ENCODE measurements at regions not wholly inside any gene's neighbourhood (a gene's known extent, or its start where the extent isn't known, plus 50 kb on each side); places are given as distances from the start of the nearest gene placed in this dataset.

DNA sequence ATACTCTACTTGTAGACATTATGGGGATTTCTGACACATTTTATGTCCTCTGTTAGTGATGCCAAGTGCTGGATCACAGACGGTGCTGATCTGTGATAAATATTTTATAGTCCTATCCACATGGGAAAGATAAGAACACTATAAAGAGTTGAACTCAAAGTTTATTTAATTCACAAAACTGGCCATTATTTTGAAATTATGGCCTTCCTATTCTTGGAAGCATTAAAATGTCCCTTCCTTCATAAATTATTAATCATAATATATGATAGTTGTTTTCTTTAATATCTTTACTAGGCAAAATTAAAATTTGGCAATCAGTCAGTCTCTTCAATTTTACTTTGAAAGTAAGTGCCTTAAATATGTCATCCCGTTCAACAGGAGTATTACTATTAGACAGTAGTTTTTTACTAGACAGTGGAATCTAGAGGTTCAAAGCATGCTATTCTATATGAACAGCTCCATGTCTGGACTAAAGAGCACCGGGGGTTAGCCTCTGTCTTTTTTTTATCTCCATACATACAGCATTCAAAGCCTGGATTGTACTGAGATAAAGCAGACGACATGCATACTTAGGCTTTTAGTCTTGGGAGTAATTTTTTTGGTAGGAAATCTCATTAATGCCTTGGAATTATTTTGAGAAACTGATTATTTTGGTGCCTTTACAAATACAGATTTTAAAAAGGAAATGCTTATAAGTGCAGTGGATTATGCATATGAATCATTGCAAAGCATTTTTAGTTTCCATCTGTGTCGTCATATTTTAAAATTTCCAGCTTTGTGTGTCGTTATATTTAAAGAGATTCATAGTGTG lies 306.1 kb upstream of the RGS6 start:
- Histone ChIP-seq H3K27ac (ENCODE audit: low read length) (no peak overlapping the region), H4K20me1 (ENCODE audit: insufficient read depth) (no peaks in the 10 kb centered on the region), H3K36me3 (ENCODE audit: insufficient read depth, low read length) (no peaks in the 10 kb centered on the region), H3K4me2 (ENCODE audit: low read length) (no peak overlapping the region), H2AFZ (ENCODE audit: low read depth, low read length) (no peak overlapping the region), H3K79me2 (replicated peaks; ENCODE audit: insufficient read depth, low read length) (no peaks in the 10 kb centered on the region), H3K27me3 (ENCODE audit: insufficient read depth, low read depth, low read length) (no peaks in the 10 kb centered on the region), H3K9me2 (ENCODE audit: insufficient read depth, low read length) (no peaks in the 10 kb centered on the region), H3K9me3 (ENCODE audit: low read length) (no peaks in the 10 kb centered on the region), H3K4me3 (ENCODE audit: low read length) (no peak overlapping the region), H3F3A (ENCODE audit: insufficient read depth, low read length, poor library complexity, severe bottlenecking) (no peaks in the 10 kb centered on the region), H3K9ac (ENCODE audit: low read length) (no peak overlapping the region)
- TF ChIP-seq TAF1 (IDR thresholded peaks at IDR 0.05; ENCODE audit: low read depth) (no peak), SMC3 (conservative IDR thresholded peaks at IDR 0.05; ENCODE audit: poor library complexity) (no peak), POLR2AphosphoS5 (IDR thresholded peaks at IDR 0.05) (no peak), MXI1 (conservative IDR thresholded peaks at IDR 0.05; ENCODE audit: poor library complexity, severe bottlenecking) (no peak)
- TF ChIP-seq, protein P1, sequence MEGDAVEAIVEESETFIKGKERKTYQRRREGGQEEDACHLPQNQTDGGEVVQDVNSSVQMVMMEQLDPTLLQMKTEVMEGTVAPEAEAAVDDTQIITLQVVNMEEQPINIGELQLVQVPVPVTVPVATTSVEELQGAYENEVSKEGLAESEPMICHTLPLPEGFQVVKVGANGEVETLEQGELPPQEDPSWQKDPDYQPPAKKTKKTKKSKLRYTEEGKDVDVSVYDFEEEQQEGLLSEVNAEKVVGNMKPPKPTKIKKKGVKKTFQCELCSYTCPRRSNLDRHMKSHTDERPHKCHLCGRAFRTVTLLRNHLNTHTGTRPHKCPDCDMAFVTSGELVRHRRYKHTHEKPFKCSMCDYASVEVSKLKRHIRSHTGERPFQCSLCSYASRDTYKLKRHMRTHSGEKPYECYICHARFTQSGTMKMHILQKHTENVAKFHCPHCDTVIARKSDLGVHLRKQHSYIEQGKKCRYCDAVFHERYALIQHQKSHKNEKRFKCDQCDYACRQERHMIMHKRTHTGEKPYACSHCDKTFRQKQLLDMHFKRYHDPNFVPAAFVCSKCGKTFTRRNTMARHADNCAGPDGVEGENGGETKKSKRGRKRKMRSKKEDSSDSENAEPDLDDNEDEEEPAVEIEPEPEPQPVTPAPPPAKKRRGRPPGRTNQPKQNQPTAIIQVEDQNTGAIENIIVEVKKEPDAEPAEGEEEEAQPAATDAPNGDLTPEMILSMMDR (IDR thresholded peaks at IDR 0.05; ENCODE audit: poor library complexity, severe bottlenecking): no peak

DNA sequence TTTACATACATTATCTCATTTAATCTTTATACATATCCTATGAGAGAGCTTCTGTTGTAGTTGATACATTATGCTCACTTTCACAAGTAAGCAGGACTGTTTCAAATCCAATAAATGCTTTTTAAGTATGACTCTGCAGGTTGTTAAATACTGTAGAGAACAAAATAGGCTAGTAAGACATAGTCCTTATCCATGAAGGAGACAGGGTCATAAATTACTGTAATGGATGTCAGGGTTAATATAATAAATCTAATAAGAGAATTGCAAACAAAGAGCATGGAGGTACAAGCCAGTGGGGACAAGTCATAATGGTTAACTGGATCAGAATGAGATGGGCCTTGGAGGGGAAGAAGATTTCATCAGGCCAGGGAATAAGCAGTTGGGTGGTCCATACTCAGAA lies 303.8 kb upstream of the RGS6 start:
- no peak overlapping the region for H3K27ac ChIP-seq (ENCODE audit: low read length)
- no peak overlapping the region for H2AFZ ChIP-seq (ENCODE audit: low read depth, low read length)
- H3K27me3 ChIP-seq (ENCODE audit: insufficient read depth, low read depth, low read length): no peaks in the 10 kb centered on the region
- H3K36me3 ChIP-seq (ENCODE audit: insufficient read depth, low read length): no peaks in the 10 kb centered on the region
- H3K4me3 ChIP-seq (ENCODE audit: low read length): no peak overlapping the region
- no peaks in the 10 kb centered on the region for H4K20me1 ChIP-seq (ENCODE audit: insufficient read depth)
- H3K79me2 ChIP-seq (replicated peaks; ENCODE audit: insufficient read depth, low read length): no peaks in the 10 kb centered on the region
- H3K9ac ChIP-seq (ENCODE audit: low read length): no peak overlapping the region
- H3F3A ChIP-seq (ENCODE audit: insufficient read depth, low read length, poor library complexity, severe bottlenecking): no peaks in the 10 kb centered on the region
- no peaks in the 10 kb centered on the region for H3K9me2 ChIP-seq (ENCODE audit: insufficient read depth, low read length)
- no peaks in the 10 kb centered on the region for H3K9me3 ChIP-seq (ENCODE audit: low read length)
- TF ChIP-seq RAD21 (conservative IDR thresholded peaks at IDR 0.05) (no peak), EP300 (conservative IDR thresholded peaks at IDR 0.05; ENCODE audit: poor library complexity, severe bottlenecking) (no peak), SMC3 (conservative IDR thresholded peaks at IDR 0.05; ENCODE audit: poor library complexity) (no peak), MXI1 (conservative IDR thresholded peaks at IDR 0.05; ENCODE audit: poor library complexity, severe bottlenecking) (no peak), EZH2 (IDR thresholded peaks at IDR 0.05; ENCODE audit: borderline replicate concordance, insufficient read depth, low read length, poor library complexity, severe bottlenecking) (no peak), TAF1 (IDR thresholded peaks at IDR 0.05; ENCODE audit: low read depth) (no peak)
- TF ChIP-seq, protein P2, sequence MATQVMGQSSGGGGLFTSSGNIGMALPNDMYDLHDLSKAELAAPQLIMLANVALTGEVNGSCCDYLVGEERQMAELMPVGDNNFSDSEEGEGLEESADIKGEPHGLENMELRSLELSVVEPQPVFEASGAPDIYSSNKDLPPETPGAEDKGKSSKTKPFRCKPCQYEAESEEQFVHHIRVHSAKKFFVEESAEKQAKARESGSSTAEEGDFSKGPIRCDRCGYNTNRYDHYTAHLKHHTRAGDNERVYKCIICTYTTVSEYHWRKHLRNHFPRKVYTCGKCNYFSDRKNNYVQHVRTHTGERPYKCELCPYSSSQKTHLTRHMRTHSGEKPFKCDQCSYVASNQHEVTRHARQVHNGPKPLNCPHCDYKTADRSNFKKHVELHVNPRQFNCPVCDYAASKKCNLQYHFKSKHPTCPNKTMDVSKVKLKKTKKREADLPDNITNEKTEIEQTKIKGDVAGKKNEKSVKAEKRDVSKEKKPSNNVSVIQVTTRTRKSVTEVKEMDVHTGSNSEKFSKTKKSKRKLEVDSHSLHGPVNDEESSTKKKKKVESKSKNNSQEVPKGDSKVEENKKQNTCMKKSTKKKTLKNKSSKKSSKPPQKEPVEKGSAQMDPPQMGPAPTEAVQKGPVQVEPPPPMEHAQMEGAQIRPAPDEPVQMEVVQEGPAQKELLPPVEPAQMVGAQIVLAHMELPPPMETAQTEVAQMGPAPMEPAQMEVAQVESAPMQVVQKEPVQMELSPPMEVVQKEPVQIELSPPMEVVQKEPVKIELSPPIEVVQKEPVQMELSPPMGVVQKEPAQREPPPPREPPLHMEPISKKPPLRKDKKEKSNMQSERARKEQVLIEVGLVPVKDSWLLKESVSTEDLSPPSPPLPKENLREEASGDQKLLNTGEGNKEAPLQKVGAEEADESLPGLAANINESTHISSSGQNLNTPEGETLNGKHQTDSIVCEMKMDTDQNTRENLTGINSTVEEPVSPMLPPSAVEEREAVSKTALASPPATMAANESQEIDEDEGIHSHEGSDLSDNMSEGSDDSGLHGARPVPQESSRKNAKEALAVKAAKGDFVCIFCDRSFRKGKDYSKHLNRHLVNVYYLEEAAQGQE (IDR thresholded peaks at IDR 0.05; ENCODE audit: borderline replicate concordance): no peak
- TF ChIP-seq, protein P1 (IDR thresholded peaks at IDR 0.05; ENCODE audit: poor library complexity, severe bottlenecking): no peak
- no peak overlapping the region for H3K4me2 ChIP-seq (ENCODE audit: low read length)
